NCI-H2171 treated with DMSO at 0.1 percent for 48 hours (cell line): ENCODE measurements at regions not wholly inside any gene's neighbourhood (a gene's known extent, or its start where the extent isn't known, plus 50 kb on each side); places are given as distances from the start of the nearest gene placed in this dataset.

ENCODE experiments used
- DNase-seq: peaks from one replicate; lab custom pipeline; 2025; lab: John Stamatoyannopoulos, UW

GRCh38 chr13:82688400-82688994, 1193.8 kb downstream of the SLITRK1 start:
- no peak for DNase-seq

- DNase-seq = no peak
These were observed 1194.4 kb downstream of the SLITRK1 start for GRCh38 chr13:82687884-82688283.

GRCh38 chr13:82681535-82681934, 1200.7 kb downstream of the SLITRK1 start:
- DNase-seq = no peak

- no peak for DNase-seq
These were observed 1204.2 kb downstream of the SLITRK1 start for GRCh38 chr13:82678052-82678451.

GRCh38 chr13:82675024-82675423, 1207.2 kb downstream of the SLITRK1 start:
- no peak for DNase-seq

- DNase-seq = no peak
These were observed 1207.7 kb downstream of the SLITRK1 start for GRCh38 chr13:82674546-82674945.

GRCh38 chr13:82672248-82672647, 1210.0 kb downstream of the SLITRK1 start:
- DNase-seq = no peak

GRCh38 chr13:82664183-82664582, 1218.1 kb downstream of the SLITRK1 start:
- no peak for DNase-seq

- DNase-seq = no peak
These were observed 1221.1 kb downstream of the SLITRK1 start for GRCh38 chr13:82661126-82661525.

- DNase-seq = no peak
These were observed 1223.5 kb downstream of the SLITRK1 start for GRCh38 chr13:82658811-82659210.

- no peak for DNase-seq
These were observed 1224.8 kb downstream of the SLITRK1 start for GRCh38 chr13:82657471-82657870.

- no peak for DNase-seq
These were observed 1227.1 kb downstream of the SLITRK1 start for GRCh38 chr13:82654861-82655855.

GRCh38 chr13:82654143-82654542, 1228.1 kb downstream of the SLITRK1 start:
- no peak for DNase-seq

GRCh38 chr13:82647540-82647939, 1234.7 kb downstream of the SLITRK1 start:
- no peak for DNase-seq

- no peak for DNase-seq
These were observed 1246.2 kb downstream of the SLITRK1 start for GRCh38 chr13:82636119-82636518.

GRCh38 chr13:82634946-82635345, 1247.3 kb downstream of the SLITRK1 start:
- DNase-seq = no peak

- DNase-seq = no peak
These were observed 1255.1 kb downstream of the SLITRK1 start for GRCh38 chr13:82627183-82627582.

- DNase-seq = no peak
These were observed 1256.6 kb downstream of the SLITRK1 start for GRCh38 chr13:82625717-82626116.

- no peak for DNase-seq
These were observed 1267.2 kb downstream of the SLITRK1 start for GRCh38 chr13:82615043-82615442.

- peak; percentile 32 for DNase-seq
These were observed 1268.2 kb downstream of the SLITRK1 start for GRCh38 chr13:82614086-82614485.

GRCh38 chr13:82606008-82606407, 1276.3 kb downstream of the SLITRK1 start:
- DNase-seq = no peak

- no peak for DNase-seq
These were observed 1284.5 kb downstream of the SLITRK1 start for GRCh38 chr13:82597747-82598146.

GRCh38 chr13:82593239-82593638, 1289.0 kb downstream of the SLITRK1 start:
- no peak for DNase-seq
